Common myeloid progenitor, CD34-positive (primary cell): ENCODE measurements at regions not wholly inside any gene's neighbourhood (a gene's known extent, or its start where the extent isn't known, plus 50 kb on each side); places are given as distances from the start of the nearest gene placed in this dataset.
"Not testable (repeated sequence)": the region's sequence is repeated elsewhere in the genome, so short reads cannot be mapped to it uniquely, and the experiment has no call there.

Experiments used
- CTCF ChIA-PET: fragments of 350-600 bp; sonication (Branson Sonifier 250); formaldehyde crosslinking; loops from one replicate; lab custom pipeline; 2021; ENCODE audit warnings: antibody characterized with exemption; lab: Charles Lee
- POLR2A ChIA-PET: fragments of 350-600 bp; sonication (Branson Sonifier 250); formaldehyde crosslinking; loops from one replicate; lab custom pipeline; 2021; ENCODE audit warnings: antibody characterized with exemption; lab: Charles Lee
- DNase-seq, 3 donors: peaks; one replicate each; pipeline versions ENCODE4 v3.0.0 to v3.0.0-alpha.2; 2013
- H3K27ac ChIP-seq, 2 experiments: 1 replicate in 1 of 2; 2 replicates in 1 of 2; pipeline ENCODE4 v1.7.0; 2013; ENCODE audit warnings: inconsistent platforms in 2 of 2, low read length in 2 of 2, mild to moderate bottlenecking in 2 of 2, low read depth in 1 of 2, moderate library complexity in 1 of 2; ENCODE audit not compliant: severe bottlenecking in 2 of 2, insufficient read depth in 1 of 2, poor library complexity in 1 of 2
- H3K27me3 ChIP-seq, 5 experiments: replicated peaks in 2 of 5; 1 replicate in 3 of 5; 2 replicates in 2 of 5; pipeline versions ENCODE4 v1.6.1 to v1.7.0; 2013; ENCODE audit warnings: low read length in 4 of 5, mild to moderate bottlenecking in 2 of 5, moderate library complexity in 2 of 5, inconsistent platforms in 1 of 5; ENCODE audit not compliant: insufficient read depth in 5 of 5, control insufficient read depth in 4 of 5
- H3K36me3 ChIP-seq, 4 experiments: 1 replicate in 2 of 4; 2 replicates in 2 of 4; pipeline versions ENCODE4 v1.6.1 to v1.7.0; 2013; ENCODE audit warnings: low read length in 3 of 4, control low read depth in 1 of 4, mild to moderate bottlenecking in 1 of 4; ENCODE audit not compliant: control insufficient read depth in 4 of 4, insufficient read depth in 4 of 4
- H3K4me1 ChIP-seq, 4 experiments: 1 replicate in 3 of 4; 2 replicates in 1 of 4; pipeline versions ENCODE4 v1.6.1 to v1.7.1; 2013; ENCODE audit warnings: low read length in 3 of 4, mild to moderate bottlenecking in 3 of 4, control low read depth in 1 of 4, inconsistent platforms in 1 of 4, moderate library complexity in 1 of 4; ENCODE audit not compliant: control insufficient read depth in 4 of 4, insufficient read depth in 4 of 4; ENCODE audit errors: control extremely low read depth in 1 of 4
- H3K4me3 ChIP-seq, 7 experiments: 1 replicate in 4 of 7; 2 replicates in 3 of 7; pipeline versions ENCODE4 v1.5.1 to v1.7.0; 2013; ENCODE audit warnings: mild to moderate bottlenecking in 7 of 7, low read length in 6 of 7, moderate library complexity in 6 of 7, inconsistent platforms in 2 of 7, low read depth in 2 of 7, control low read depth in 1 of 7; ENCODE audit not compliant: insufficient read depth in 4 of 7, control insufficient read depth in 1 of 7; ENCODE audit errors: extremely low read depth in 1 of 7
- H3K9me3 ChIP-seq, 5 experiments: 1 replicate in 4 of 5; 2 replicates in 1 of 5; pipeline versions ENCODE4 v1.6.1 to v1.7.1; 2013; ENCODE audit warnings: low read length in 4 of 5, mild to moderate bottlenecking in 2 of 5, inconsistent platforms in 1 of 5, low read depth in 1 of 5, moderate library complexity in 1 of 5; ENCODE audit not compliant: control insufficient read depth in 4 of 5, insufficient read depth in 2 of 5; ENCODE audit errors: control extremely low read depth in 1 of 5
- WGBS: methylation state at CpG from one replicate; pipeline ENCODE4 v1.1.5; 2013; ENCODE audit not compliant: insufficient coverage; 5-methylcytosine and 5-hydroxymethylcytosine counted together

- H3K36me3 ChIP-seq = no peaks in the 10 kb centered on the region
- H3K27ac ChIP-seq = no peak overlapping the region
- no peaks in the 10 kb centered on the region for H3K27me3 ChIP-seq
- POLR2A ChIA-PET = no interaction called here
- H3K4me3 ChIP-seq = no peak overlapping the region
- no peaks in the 10 kb centered on the region for H3K9me3 ChIP-seq
- WGBS = 90% methylated on average over 1 of the region's 3 CpGs
- CTCF ChIA-PET = no interaction called here
- DNase-seq = no peak
- H3K4me1 ChIP-seq = no peaks in the 10 kb centered on the region
Observed at GRCh38 chr10:64795847-64796246, 1274.6 kb downstream of the REEP3 start.

- Histone ChIP-seq H3K36me3 (no peaks in the 10 kb centered on the region), H3K4me3 (no peak overlapping the region), H3K27ac (no peak overlapping the region), H3K4me1 (no peaks in the 10 kb centered on the region), H3K27me3 (no peaks in the 10 kb centered on the region), H3K9me3 (no peaks in the 10 kb centered on the region)
- ChIA-PET CTCF (no interaction called here), POLR2A (no interaction called here)
- no peak for DNase-seq
- no CpG with 5 or more reads among the region's 1 CpG for WGBS
Observed at GRCh38 chr10:64798297-64798696, 1277.1 kb downstream of the REEP3 start.

GRCh38 chr10:64808233-64808632 lies 1287.0 kb downstream of the REEP3 start:
- H3K27me3 ChIP-seq, CTCF ChIA-PET, H3K9me3 ChIP-seq, H3K4me1 ChIP-seq, DNase-seq, H3K27ac ChIP-seq, H3K36me3 ChIP-seq, H3K4me3 ChIP-seq, POLR2A ChIA-PET: not testable (repeated sequence)

- 69% methylated on average over 4 of the region's 4 CpGs for WGBS
- POLR2A ChIA-PET, H3K36me3 ChIP-seq, CTCF ChIA-PET, DNase-seq, H3K9me3 ChIP-seq, H3K4me1 ChIP-seq, H3K27me3 ChIP-seq, H3K4me3 ChIP-seq, H3K27ac ChIP-seq: not testable (repeated sequence)
Observed at GRCh38 chr10:64810046-64810445, 1288.8 kb downstream of the REEP3 start.

- no peak for DNase-seq
- ChIA-PET POLR2A (no interaction called here), CTCF (no interaction called here)
- Histone ChIP-seq H3K27me3 (no peaks in the 10 kb centered on the region), H3K4me3 (no peak overlapping the region), H3K4me1 (no peaks in the 10 kb centered on the region), H3K36me3 (no peaks in the 10 kb centered on the region), H3K9me3 (peaks cover 0 to 2% (median 0%) of the 10 kb centered on the region in 5 experiments), H3K27ac (no peak overlapping the region)
- 72% methylated on average over 2 of the region's 2 CpGs for WGBS
Observed at GRCh38 chr10:64813391-64813790, 1292.2 kb downstream of the REEP3 start.

- ChIA-PET POLR2A (no interaction called here), CTCF (no interaction called here)
- H3K9me3 ChIP-seq = peaks cover 0 to 2% (median 0%) of the 10 kb centered on the region in 5 experiments
- no peak for DNase-seq
- H3K36me3 ChIP-seq = no peaks in the 10 kb centered on the region
- H3K4me1 ChIP-seq = no peaks in the 10 kb centered on the region
- no peaks in the 10 kb centered on the region for H3K27me3 ChIP-seq
- no peak overlapping the region for H3K4me3 ChIP-seq
- H3K27ac ChIP-seq = no peak overlapping the region
- no CpG with 5 or more reads among the region's 2 CpGs for WGBS
Observed at GRCh38 chr10:64814201-64814600, 1293.0 kb downstream of the REEP3 start.

GRCh38 chr10:64829888-64830412 lies 1308.7 kb downstream of the REEP3 start:
- ChIA-PET POLR2A (no interaction called here), CTCF (interaction anchor here (0.6 kb wide), 1 partner anchor 32 kb away, joined by 6 read pairs; no protein-coding TSS in a partner anchor)
- Histone ChIP-seq H3K4me3 (no peak overlapping the region), H3K27me3 (no peaks in the 10 kb centered on the region), H3K36me3 (no peaks in the 10 kb centered on the region), H3K9me3 (no peaks in the 10 kb centered on the region), H3K4me1 (no peaks in the 10 kb centered on the region), H3K27ac (no peak overlapping the region)
- no peak for DNase-seq
- 86% methylated on average over 1 of the region's 3 CpGs for WGBS
